NCI-H82 treated with DMSO at 0.1 percent for 48 hours (cell line): ENCODE measurements at regions not wholly inside any gene's neighbourhood (a gene's known extent, or its start where the extent isn't known, plus 50 kb on each side); places are given as distances from the start of the nearest gene placed in this dataset.

ENCODE experiments used
- DNase-seq: peaks from one replicate; lab custom pipeline; 2025; ENCODE audit not compliant: unreplicated experiment; lab: John Stamatoyannopoulos, UW

DNA sequence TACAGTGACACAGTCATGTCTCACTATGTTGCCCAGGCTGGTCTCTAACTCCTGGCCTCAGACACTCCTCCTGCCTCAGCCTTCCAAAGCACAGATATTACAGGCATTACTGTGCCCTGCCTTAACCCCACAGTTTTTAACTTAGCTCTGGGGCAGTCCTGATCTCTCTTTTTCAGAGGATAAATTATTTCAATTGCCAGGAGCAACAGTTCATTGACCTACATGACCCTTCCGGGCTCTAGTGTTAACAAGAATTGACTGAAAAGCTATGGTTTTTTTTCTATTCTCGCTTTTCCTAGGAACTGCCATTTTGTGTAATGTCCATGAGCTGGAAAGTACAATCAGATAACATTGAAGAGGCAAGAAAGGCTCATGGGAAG lies 92.8 kb downstream of the HNRNPLL start:
- no peak for DNase-seq

DNA sequence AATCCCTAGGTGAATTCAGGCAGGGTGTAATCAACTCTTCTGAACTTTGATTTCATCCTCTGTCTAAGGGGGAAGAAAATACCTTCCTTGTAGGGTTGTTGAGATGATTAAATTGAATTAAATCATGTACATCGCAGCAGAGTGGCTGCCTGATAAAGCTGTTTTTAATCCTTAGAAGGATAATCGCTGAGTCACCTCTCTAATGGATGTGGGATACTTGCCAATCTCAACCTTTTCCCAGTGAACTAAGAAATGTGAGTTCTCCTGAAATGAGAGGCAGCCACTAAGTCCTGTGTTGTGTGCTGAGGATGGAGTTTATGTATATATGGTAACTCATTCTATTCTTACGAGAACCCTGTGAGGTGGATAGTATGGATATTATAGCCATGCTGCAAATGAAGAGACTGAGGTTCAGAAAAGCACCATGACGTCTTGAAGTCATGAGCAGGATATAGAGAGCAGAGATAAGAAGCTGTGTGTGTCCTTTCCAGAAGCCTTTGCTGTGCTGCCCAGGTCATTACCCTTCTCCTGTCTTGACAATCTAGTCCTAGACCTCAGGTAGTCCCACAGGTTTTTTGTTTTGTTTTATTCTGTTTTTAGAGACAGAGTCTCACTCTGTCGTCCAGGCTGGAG lies 93.3 kb downstream of the HNRNPLL start:
- peak; percentile 83 for DNase-seq

- DNase-seq: peak; percentile 90
Observed at GRCh38 chr2:38508311-38509039, 94.3 kb downstream of the HNRNPLL start.

GRCh38 chr2:38507712-38508111 lies 95.0 kb downstream of the HNRNPLL start:
- no peak for DNase-seq

DNA sequence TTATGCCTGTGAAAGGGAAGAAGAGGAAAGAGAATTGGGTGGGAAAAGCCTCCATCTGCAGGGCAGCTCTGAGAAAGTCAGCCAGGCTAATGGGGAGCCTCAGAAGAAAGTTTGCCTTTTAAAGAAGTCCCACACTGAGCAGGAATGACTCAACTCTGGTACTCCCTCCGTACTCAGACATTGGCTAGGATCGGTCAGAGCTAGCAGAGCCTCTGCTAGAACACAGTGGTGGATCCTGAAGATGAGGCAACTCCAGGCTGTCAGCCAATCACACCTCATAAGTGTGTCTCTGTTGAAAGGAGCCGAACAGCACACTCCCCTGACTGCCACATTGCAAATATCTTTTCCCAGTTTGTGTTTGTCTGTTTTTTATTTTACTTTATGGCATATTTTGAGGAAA lies 96.9 kb downstream of the HNRNPLL start:
- no peak for DNase-seq

DNA sequence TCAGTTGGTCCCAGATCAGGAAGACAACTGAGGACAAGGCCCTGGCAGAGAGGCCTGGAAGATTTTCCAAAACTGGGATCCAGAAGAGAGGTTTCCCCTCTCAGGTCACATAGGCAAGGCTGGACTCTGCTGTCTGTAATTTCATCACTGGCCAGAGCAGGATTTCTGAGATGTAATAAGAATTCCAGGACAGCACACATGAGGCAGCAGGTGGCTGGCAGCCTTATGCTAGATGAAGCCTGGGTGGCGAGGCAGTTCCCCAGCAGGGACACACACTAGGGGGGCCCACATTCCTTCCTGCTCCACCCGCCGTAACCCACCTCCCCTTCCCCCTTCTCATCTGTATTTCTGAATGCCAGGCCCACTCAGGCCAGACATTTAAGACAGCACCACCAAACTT lies 98.6 kb downstream of the HNRNPLL start:
- no peak for DNase-seq

- DNase-seq: no peak
Observed at GRCh38 chr2:38502107-38502506, 100.6 kb downstream of the HNRNPLL start.

- no peak for DNase-seq
Observed at GRCh38 chr2:38500283-38500634, 102.5 kb downstream of the HNRNPLL start.

GRCh38 chr2:38499548-38500282 lies 103.0 kb downstream of the HNRNPLL start:
- peak; percentile 26 for DNase-seq

DNA sequence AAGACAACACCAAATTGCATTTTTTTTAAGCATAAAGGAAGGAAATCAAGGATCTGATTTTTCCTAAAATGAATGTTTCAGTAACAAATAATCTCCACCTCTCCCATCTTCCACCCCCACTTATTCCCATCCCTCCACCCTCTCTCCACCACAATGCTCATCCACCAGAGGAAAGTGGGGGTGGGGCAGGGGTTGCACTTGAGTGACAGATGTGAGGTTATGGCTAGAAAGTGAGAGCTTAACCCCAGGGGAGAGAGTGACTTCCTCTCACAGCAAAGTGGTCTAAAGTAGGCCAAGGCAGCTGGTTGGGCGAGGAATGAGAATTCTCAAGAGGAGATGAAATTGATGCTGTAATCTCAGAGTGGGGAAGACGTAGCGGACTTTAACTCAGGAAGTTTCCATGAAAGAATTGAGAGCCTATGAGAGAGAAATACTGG lies 104.7 kb downstream of the HNRNPLL start:
- peak; percentile 56 for DNase-seq

GRCh38 chr2:38497670-38498037 lies 105.1 kb downstream of the HNRNPLL start:
- no peak for DNase-seq

- DNase-seq: no peak
Observed at GRCh38 chr2:38496927-38497669, 105.6 kb downstream of the HNRNPLL start.

DNA sequence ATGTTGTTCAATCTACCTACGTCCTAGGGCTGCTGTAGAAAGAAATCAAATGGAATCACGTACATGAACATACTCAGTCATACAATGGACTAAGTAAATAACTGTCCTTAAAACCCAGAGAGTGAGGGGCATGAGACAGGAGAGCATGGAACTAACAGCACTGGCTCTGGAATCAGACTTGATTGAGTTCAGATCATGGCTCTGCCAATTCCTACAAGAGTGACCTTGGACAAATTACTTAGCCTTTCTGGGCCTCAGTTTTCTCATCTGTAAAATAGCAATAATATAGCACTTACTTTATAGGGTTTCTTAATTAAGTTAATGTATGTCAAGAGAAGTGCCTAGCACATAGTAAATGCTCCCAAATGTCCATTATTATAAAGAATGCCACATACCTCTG lies 106.8 kb downstream of the HNRNPLL start:
- no peak for DNase-seq

DNA sequence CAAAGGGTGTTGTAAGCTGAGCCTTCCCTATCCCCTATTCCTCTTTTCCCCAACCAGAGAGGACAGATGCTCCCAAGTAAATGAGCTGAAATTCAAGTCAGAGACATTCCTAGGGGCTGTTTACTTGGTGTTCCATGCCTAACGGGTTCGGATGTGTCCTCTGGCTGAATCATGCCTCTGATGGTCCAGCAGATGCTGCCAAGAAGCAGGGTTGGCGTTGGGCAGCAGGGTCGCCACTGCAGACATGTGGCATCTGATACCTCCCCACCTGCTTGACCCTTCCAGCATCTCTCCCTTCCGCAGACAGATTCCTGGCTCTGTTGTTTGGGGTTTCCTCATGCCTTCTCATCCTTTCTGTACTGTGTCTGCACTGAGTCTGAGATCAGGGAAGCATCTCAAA lies 108.3 kb downstream of the HNRNPLL start:
- DNase-seq: no peak

DNA sequence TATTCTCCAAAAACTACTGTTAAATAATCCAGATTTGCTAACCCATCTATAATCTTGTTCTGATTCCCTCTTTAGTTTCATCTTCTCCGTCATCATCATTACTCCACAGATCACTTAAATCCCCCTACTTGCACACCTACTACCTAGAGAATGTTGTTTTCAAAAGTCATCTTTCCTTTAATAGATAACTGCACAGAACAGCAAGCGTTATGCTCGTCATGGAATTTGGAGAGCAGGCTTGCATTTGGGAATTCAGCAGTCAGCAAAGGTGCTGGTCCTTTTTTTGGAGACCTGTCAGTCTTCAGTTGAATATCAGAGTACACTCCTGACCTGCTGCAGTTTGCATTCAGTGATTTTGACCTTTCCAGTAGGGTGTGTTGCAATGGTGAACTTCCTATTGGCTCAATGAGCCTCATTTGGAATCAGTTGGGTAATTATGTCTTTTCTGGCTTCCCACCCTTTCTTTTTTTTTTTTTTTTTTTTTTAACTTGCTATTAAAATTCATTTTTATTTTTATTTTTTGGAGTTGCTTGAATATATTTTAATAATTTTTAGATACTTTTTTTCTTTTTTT lies 110.6 kb downstream of the HNRNPLL start:
- DNase-seq: no peak

GRCh38 chr2:38491436-38491835 lies 111.3 kb downstream of the HNRNPLL start:
- DNase-seq: no peak

GRCh38 chr2:38489846-38490245 lies 112.8 kb upstream of the ATL2 start:
- no peak for DNase-seq

DNA sequence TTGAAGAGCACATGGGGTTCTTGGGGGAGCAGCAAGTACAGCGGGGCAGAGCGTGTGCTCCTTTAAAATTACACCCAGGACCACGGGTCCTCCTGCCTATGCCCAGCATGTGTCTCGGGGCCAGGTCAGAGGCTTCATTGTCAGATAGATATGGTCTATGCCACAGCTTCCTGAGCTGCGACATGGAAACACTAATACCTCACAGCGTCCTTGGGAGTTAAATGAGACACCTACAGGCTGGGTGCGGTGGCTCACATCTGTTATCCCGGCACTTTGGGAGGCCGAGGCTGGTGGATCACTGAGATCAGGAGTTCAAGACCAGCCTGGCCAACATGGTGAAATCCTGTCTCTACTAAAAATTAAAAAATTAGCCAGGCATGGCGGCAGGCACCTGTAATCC lies 110.8 kb upstream of the ATL2 start:
- DNase-seq: no peak

GRCh38 chr2:38486213-38487026 lies 109.3 kb upstream of the ATL2 start:
- no peak for DNase-seq

GRCh38 chr2:38485734-38486133 lies 108.7 kb upstream of the ATL2 start:
- no peak for DNase-seq
